SW 1271 (cell line): ENCODE measurements at regions not wholly inside any gene's neighbourhood (a gene's known extent, or its start where the extent isn't known, plus 50 kb on each side); places are given as distances from the start of the nearest gene placed in this dataset.
"Not testable (repeated sequence)": the region's sequence is repeated elsewhere in the genome, so short reads cannot be mapped to it uniquely, and the experiment has no call there.

Source experiments
- DNase-seq, 2 experiments: peaks; one replicate each; lab custom pipeline; 2025; lab: John Stamatoyannopoulos, UW

DNA sequence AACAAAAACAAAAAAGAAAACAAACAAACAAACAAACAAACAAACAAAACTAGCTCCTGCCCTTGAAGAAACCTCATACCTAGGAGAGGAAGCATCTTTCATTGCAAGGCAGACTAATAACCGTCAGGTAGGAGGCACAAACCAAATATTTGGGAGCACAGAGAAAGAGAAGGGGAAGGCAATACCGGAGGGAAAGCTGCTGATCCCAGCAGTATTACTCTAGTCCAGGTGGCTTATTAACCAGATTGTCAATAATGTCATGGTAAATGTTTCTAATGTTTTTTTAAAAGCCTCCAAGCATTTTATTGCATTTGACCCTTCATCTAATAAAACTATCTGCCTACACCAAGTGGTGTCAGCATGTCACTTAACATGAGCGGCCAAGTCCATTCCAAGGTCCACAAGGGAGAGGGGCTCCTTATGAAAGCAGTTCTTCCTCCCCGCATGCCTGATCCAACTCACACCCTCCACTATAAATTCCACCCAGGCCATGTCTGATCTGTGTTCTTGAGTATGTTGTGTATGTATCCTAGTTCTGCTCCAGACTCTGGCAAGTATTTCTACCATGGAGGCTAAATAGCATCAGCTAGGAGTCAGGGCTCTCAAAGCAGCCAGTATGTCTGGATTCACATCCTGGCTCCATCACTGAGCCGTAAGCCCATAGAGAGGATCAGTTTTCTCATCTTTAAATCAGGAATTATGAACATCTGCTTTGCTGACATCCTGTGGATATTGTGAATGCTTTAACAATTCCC is 208.1 kb upstream of the TENM4 start:
- DNase-seq, result no peak

DNA sequence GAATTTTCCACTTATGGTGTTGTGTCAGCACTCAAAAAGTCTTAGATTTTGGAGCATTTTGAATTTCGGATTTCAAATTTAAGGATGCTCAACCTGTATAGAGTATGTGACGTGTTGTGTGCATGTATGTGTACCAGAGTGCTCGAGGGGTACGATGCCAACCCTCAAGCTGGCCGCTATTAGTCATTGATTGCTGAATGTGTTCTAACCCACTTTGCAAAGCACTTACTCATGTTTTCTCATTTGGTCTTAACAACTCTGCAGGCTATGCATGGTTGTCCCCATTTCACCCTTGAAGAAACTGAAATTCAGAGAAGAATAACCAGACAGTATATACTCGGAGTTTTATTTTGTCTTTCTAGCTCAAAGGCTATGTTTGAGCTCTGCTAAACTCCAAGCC is 196.4 kb upstream of the TENM4 start:
- DNase-seq, result no peak

DNA sequence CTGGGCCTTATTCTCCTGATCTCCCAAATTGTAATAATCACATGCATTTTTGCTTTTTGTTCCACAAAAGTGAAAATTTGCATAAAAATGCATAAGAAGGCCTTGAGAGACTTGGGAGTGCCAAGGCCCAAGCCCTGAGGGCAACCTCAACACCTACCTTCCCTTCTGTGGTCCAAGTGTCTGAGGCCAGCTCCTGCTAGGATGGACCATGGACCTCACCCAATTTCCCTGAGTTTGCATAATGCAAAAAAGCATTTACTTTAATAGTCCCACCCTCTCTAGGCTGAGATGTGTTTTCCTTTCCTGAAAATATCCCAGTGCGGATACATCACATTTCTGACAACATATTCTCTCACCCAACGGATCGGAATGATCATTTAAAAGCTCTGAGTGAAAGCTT is 194.1 kb upstream of the TENM4 start:
- DNase-seq, result no peak

DNA sequence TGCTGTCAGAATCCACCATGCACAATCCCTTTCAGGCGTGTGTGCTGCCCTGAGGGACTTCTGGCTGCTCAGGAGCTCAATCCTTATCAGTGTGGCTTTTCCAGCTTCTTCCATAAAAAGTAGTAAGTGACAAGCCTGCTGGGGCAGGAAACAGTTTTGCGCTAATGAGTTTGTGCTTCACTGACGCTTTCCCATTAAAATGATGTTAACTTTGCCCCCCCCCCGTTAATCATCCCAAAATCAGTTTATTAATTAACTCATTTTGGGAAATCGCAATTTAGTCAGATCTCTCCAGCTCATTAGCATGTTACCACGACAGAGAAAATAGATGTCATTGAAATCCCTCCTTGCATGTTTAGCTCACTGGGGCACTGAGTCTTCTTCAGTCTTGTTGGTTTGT is 186.5 kb upstream of the TENM4 start:
- DNase-seq, result no peak

DNA sequence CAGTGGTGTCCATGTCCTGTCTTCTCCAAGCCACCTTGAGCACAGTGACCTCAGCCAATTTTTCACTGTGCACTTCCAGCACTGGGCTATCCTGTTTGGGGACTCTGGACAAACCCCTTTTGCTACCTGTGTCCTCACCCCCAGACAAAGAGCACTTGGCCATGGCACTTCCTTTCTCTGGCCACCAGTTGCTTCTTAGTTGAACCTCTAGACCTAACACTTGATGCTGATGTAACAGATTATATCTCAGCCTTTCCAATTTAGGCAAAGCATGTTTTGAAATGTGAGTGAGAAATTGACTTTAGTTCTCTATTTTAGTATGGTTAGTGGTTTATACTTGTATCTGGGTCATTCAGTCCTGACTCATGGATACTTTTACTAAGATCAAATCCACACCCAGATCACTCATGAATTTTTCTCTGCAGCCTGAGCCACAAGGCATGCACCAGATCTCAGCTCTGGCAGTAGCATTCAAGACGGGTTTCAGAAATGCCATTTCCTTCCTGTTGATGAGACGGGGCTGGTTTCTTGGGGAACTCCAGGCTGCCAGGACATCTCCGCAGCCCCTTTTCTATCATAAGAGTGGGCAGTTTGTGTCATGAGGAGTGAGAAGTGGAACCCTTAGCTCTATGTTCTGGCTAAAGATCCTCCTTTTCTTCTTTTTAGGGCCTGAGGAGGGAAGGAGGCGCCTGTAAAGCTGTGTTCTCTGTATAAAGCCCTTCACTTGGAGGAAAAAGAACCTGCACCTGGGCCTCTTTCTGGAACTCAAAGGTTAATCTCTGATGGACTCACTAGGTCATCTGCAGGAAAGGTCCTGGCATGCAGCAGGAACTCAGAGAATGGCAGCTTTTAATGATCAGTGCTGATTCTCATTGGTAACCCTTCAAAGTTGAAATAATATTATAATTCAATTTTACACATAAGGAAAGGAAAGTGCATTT is 185.6 kb upstream of the TENM4 start:
- no peak for DNase-seq

DNA sequence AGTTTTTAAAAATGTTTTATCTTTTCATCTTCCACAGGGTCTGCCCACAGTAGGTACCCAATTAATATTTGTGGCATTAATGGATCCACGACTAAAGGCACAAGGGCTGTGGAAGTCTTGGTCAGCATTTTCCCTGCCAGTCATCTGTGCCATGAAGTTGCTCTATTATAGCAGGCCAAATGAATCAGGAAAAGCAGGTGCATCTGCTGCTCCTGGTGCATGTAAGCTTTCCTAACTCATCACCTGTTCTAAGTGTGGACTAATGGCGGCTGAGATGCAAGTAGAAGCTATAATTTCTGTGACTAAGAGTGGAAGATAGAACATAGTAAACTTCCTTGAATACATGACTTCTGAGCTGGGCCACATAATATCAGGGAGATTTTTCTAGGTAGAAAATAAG is 182.5 kb upstream of the TENM4 start:
- DNase-seq, result no peak

DNA sequence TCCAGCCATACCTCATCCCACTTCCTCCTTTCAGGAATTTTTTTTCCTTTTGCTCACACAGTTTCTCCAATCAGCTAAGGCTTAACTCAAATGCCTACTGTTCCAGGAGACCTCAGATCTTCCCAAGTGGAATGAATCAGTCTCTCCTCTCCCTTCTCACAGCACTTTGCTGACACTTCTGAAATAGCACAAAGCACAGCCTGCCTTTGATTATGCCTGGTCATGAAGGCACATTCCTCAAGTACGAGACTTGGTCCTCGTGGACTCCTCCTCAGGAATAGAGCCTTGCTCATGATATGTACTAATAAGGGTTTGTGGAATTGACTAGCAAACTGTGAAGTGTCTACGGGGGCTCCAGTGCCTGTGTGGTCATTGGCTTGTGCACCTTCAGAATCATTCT is 176.7 kb upstream of the TENM4 start:
- DNase-seq, result no peak

DNA sequence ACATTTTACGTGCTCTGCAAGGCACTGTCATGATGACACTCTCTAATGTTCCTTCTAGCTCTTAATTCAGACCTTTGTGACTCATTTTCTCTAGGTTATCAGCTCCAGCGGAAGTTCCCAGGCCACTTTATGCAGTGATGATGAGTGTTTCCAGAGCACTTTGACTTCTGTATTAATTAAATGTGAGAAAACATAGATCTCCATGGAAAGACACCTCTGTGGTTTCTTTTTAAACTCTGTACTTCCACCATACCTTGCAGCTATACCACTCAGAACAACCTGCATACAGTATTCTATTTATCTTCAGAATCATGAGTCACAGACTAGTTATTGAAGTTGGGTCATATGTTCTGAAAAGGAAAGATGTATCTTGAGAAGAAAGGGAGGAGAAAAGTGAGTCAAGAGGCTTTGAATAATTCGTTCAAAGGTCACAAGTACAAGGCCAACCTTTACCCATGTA is 175.6 kb upstream of the TENM4 start:
- DNase-seq, result no peak

DNA sequence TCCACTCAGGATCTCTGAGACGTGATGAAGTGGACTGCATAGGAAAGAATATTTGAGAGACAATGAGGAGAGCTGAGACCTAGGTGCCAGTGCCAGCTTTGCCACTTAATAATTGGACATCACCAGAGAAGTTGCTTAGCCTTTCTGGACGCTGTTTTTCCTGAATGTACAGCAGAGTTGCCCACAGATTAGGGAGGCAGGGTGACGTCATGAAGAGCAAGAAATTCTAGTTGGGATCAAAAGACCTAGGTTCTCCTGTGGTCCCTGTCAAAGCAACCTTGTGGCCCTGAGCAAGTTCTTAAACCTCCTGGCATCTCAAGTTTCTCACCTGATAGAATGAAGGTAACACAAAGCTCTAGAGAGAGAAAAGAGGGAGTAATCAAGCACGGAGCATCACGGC is 174.6 kb upstream of the TENM4 start:
- no peak for DNase-seq

DNA sequence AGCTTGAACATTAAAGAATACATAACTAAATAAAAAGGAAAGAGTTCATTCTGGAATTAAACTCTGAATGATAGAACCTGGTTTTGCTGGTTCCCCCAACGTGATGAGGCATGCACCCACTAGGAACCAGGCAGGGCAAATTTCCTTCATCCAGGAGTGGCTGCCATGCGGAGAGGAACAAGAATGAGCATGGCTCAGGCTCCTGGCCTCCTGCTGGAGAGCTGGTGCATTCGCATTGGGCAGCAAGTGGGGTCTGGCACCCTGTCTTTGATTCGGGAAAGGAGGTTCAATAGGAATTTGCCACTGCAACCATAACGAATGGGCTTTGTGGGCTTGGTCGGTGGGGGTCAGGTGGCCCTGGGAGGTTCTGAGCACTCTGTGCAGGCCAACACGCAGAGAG is 169.8 kb upstream of the TENM4 start:
- no peak for DNase-seq

DNA sequence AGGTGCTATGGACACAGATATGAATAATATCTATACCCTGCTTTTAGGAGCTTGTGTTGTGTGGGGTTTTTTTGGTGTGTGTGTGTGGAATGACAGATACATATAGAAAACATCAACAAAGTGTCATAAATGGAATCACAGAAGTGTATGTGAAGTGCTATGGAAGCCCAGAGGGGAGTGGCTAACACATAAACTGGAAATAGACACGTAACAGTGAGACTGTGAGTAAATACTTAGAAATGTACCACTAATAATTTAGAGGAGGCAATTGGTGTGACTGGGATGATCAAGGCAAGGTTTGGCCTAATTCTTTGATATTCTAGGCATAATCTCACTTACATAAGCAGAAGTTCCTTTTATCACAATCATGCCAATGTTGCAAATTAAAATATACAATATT is 169.3 kb upstream of the TENM4 start:
- no peak for DNase-seq

DNA sequence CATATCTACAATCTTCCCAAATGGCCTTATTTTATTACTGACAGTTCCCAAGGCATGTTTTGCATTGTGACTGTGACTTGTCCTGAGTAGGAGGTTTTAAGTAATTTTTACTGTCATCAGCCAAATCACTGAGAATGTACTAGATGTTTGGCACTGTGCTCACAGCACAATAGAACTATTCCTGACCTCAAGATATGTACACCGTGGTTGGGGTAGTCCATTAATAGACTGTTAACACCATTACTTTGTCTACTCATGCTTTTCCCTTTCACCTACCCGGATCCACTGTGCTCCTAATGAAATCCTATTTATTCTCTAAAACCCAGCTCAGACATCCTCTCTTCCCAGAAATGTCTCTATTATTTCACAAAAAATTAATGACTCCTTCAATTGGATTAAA is 168.7 kb upstream of the TENM4 start:
- DNase-seq, result no peak

DNA sequence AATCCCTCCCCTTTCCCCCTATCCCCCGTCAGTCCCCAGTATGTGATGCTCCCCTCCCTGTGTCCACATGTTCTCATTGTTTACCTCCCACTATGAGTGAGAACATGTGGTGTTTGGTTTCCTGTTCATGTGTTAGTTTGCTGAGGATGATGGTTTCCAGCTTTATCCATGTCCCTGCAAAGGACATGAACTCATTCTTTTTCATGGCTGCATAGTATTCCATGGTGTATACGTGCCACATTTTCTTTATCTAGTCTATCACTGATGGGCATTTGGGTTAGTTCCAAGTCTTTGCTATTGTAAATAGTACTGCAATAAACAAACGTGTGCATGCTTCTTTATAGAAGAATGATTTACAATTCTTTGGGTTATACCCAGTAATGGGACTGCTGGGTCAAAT is 165.6 kb upstream of the TENM4 start:
- not testable (repeated sequence) for DNase-seq

DNA sequence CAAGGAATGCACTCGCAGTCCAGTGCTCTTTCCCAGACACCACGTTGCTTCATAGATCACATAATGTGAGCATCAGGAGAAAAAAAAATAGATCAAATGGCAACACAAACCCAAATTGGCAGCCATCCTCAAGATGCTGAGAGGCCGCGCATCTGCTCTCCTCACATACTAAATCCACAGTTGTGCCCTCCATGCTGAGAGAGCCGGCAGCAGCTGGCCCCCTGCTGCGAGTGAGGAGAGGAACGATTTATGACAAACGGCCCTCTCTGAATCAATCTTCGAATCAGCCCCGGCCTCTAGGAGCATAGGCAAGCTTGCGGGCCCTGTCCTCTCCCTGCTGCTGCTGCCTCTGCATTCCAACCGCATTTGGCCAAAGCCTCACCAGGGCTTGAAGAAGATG is 159.9 kb upstream of the TENM4 start:
- DNase-seq, result no peak

DNA sequence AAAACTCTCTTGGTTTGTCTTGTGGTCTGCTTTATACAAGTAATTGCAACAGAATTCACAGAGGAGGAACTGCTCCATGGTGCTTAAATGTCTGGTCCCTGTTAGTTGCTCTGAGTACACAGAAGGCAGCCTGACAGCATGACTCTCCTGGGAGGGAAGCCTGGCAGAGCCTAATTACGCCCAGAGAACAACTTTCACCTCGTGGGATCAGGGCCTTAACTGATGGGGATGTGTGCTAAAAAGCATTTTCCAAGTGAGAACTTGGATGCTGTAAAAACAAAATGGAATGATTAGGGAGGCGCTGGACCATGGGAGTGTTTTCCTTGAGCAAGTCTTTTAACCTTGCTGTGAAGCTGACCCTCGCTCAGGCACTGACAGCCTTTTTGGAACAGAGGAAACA is 154.0 kb upstream of the TENM4 start:
- DNase-seq, result no peak

DNA sequence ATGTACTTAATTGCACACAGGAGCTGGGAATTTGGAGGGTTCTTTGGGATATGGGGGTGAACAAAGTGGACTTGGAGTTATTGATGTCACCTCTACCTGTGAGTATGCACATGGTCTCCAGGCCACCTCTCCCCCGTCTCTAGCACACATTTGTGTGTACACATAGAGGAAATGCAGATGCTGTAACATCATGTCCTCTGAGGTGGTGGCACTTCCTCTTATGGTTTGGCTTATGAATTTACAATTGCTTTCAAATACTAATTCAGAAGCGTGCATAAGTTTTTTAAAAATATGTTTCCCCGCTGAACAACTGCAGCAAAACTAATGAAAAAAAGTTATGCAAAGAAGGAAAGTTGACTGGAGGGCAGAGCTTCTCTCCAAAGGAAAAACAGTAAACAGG is 152.0 kb upstream of the TENM4 start:
- DNase-seq, result no peak

DNA sequence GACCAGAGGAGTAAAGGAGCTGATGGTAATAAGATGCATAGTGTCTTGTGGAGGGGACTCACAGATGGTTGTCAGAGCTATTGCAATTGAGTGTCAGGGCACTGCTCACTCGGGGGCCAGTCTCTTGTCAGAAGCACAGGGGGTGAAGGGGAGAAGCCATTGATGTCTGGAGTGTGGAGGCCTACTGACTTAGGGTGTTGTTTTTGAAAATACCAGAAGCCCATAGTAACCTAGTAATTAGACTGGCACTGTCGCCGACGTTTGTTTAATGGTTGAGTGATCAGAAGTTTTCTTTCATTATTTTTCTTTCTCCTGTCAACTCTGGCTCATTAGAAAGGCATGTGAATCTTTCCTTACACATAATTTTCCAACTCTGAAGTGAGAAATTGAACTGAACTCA is 151.6 kb upstream of the TENM4 start:
- DNase-seq, result no peak

DNA sequence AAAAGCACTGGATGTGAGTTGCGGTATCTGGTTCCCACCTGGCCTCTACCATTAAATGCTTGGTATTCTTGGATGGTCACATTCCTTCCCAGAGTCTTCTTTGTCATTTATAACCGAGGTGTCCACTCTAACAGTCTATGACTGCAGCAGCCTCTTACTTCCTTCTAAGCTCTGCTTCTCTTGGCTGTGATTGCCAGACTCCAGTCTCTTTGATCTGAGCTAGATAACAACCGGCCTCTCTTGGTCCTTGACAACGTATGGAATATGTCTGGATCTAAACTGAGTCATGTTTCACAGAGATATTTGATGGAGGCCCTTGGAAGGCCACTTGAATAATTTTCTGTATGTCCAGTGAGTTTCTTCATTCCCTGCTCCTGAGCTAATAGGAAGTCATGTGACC is 141.6 kb upstream of the TENM4 start:
- no peak for DNase-seq

DNA sequence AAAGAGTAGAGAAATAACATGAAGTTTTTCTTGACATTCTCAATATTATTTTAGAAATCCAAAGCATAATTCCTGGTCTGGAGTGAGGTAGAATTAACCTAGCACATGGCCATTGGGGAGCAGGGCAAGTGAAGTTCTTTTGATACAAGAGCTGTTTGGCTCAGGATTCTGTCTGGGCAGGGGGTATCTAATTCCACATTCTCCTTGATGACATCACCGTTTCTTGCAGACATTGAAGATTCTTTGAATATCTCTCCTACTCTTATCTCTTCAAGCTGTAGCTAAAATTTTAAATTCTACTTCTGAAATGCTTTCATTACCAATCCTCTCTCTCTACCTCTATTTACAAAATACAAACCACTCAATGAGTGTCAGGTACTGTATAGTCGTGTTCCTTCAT is 138.2 kb upstream of the TENM4 start:
- no peak for DNase-seq

DNA sequence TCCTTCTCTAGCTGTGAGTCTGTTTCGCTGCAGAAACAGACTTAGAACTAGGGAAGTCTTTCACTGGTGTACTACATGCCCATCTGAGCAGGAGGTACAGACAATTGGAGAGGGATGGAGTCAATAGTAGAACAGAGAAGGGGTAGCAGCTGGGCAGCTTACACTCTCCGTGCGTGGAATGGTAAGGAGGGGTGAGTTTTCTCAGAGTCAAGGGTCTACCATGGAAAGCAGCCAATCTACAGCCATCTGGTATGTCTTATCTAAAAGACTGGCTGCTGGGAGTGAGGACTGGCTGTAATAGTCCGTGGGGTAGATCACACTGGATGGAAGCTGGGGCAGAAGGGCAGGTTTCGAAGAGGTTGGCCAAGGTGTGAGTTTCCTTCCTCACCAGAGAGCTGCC is 137.3 kb upstream of the TENM4 start:
- DNase-seq, result no peak

DNA sequence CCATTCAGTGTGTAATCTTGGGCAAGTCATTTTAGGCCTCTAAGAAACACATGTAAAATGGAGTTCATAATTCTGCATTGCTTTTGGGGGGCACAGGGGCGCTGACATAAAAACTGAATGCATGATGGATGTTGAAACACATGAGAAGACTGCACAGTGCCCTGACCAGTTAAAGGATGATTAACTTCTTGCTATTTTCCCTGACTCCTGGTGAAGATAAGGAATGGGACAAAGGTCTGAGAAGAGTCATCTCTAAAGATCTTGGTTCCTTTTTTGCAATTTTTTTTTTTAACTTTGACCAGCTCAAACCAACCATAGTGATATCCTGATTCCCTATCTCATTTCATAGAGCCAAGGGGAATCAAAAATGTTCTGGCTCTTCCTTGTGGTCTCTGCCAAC is 134.9 kb upstream of the TENM4 start:
- no peak for DNase-seq

DNA sequence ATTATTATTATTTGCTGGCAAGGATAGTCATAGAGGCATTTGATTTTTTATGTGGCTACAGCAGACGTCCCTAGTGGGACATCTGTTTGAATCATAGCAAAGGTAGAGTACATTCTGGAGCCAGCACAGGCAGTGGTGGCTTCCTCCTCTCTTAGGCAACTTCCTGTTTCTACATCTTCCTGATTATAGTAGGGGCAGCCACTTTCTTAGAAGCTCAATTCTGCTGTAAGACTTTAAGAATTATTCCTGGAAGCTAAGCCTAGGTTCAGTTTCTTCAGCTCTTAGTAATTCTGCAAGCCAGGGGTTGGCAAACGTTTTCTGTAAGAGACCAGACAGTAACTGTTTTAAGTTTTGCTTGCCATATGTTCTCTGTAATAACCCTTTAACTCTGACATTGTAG is 129.3 kb upstream of the TENM4 start:
- DNase-seq, result no peak

DNA sequence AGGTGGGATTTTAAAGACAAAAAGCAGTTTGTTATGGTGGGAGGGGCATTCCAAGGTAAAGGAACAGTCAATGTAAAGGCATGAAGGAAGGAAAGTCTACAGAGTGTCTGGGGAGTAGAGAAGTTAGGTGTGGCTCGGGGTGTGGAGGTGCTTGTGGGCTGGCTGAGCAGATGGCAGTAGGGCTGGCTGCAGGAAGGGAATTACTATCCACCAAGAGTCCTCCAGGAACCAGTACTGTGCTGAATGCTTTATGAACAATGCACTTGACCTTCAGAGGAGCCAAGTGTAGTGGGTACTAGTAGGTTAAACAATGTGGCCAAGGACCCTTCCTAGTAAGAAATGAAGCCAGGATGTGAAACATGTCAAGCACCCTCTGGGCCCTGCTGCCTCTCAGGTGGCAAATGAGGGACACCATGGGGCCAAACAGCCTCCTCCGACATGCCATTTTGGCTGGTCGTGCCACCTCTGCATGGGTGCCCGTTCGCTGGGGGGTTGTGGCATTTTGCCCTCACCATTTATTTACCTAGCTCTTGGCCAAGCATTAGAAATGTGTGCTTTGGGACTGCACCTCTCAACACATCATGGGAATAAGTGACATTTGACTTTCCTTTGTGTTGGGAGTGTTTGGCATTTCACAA is 123.6 kb upstream of the TENM4 start:
- DNase-seq, result no peak
